SK-N-SH (cell line): ENCODE measurements at regions not wholly inside any gene's neighbourhood (a gene's known extent, or its start where the extent isn't known, plus 50 kb on each side); places are given as distances from the start of the nearest gene placed in this dataset.

Source experiments
- CTCF ChIA-PET: fragments of 300-600, 350-600 bp; formaldehyde crosslinking; extraction: SDS; loops from one replicate; lab custom pipeline; 2021; lab: Yijun Ruan, JAX
- POLR2A ChIA-PET: fragments of 350-600 bp; sonication (Branson Sonifier 250); formaldehyde crosslinking; extraction: SDS; loops from one replicate; lab custom pipeline; 2020; ENCODE audit warnings: antibody characterized with exemption, inconsistent platforms; lab: Yijun Ruan, JAX
- DNase-seq: peaks from one replicate; pipeline ENCODE4 v3.0.0; 2012
- H2AFZ ChIP-seq: fragments of 200-600 bp; sonication (generic); 2 replicates; pipeline ENCODE4 v1.8.1; 2016; ENCODE audit warnings: antibody characterized with exemption, mild to moderate bottlenecking, low read depth
- H3F3A ChIP-seq: fragments of 200-600 bp; sonication (generic); replicated peaks from 2 replicates; pipeline ENCODE3; 2016; ENCODE audit warnings: antibody characterized with exemption, mild to moderate bottlenecking; ENCODE audit not compliant: insufficient read depth
- H3K27ac ChIP-seq, 2 experiments: fragments of 200-500 bp in 1 of 2; fragments of 200-600 bp in 1 of 2; sonication (Bioruptor generic) in 1 of 2; sonication (generic), shearing (Covaris generic) in 1 of 2; 2 replicates each; pipeline versions ENCODE4 v1.5.1 to v1.6.1; 2014 to 2016; ENCODE audit warnings: low read depth in 2 of 2, inconsistent platforms in 1 of 2, low read length in 1 of 2, mild to moderate bottlenecking in 1 of 2, mixed read lengths in 1 of 2
- H3K27me3 ChIP-seq: fragments of 200-600 bp; sonication (generic), shearing (Covaris generic); 2 replicates; pipeline ENCODE4 v1.6.1; 2016; ENCODE audit warnings: mixed run types; ENCODE audit not compliant: insufficient read depth
- H3K36me3 ChIP-seq, 2 experiments: fragments of 200-500 bp in 1 of 2; fragments of 200-600 bp in 1 of 2; sonication (Bioruptor generic) in 1 of 2; sonication (generic) in 1 of 2; replicated peaks in 1 of 2; 2 replicates each; pipeline versions ENCODE3 to v1.5.1; 2014 to 2016; ENCODE audit warnings: low read length in 1 of 2, mild to moderate bottlenecking in 1 of 2; ENCODE audit not compliant: insufficient read depth in 2 of 2, control insufficient read depth in 1 of 2
- H3K4me1 ChIP-seq, 2 experiments: fragments of 200-500 bp in 1 of 2; fragments of 200-600 bp in 1 of 2; sonication (Bioruptor generic) in 1 of 2; sonication (generic), shearing (Covaris generic) in 1 of 2; 2 replicates each; pipeline versions ENCODE4 v1.5.1 to v1.6.1; 2014 to 2016; ENCODE audit warnings: low read depth in 1 of 2, low read length in 1 of 2, mixed run types in 1 of 2; ENCODE audit not compliant: insufficient read depth in 2 of 2, control insufficient read depth in 1 of 2
- H3K4me2 ChIP-seq: fragments of 200-600 bp; sonication (generic), shearing (Covaris generic); 2 replicates; pipeline ENCODE4 v1.6.1; 2017; ENCODE audit warnings: mixed run types
- H3K4me3 ChIP-seq, 2 experiments: fragments of 200-500 bp in 1 of 2; fragments of 200-600 bp in 1 of 2; sonication (Bioruptor generic) in 1 of 2; sonication (generic), shearing (Covaris generic) in 1 of 2; 2 replicates each; pipeline versions ENCODE4 v1.5.1 to v1.8.1; 2014 to 2016; ENCODE audit warnings: low read depth in 2 of 2, inconsistent platforms in 1 of 2, low read length in 1 of 2, mild to moderate bottlenecking in 1 of 2, mixed read lengths in 1 of 2, moderate library complexity in 1 of 2
- H3K79me2 ChIP-seq: fragments of 200-600 bp; sonication (generic); 2 replicates; pipeline ENCODE4 v1.8.1; 2017; ENCODE audit warnings: mild to moderate bottlenecking; ENCODE audit not compliant: insufficient read depth
- H3K9ac ChIP-seq: fragments of 200-600 bp; sonication (generic); 2 replicates; pipeline ENCODE4 v1.6.1; 2017; ENCODE audit warnings: mixed run types
- H3K9me2 ChIP-seq: fragments of 200-600 bp; sonication (generic); 2 replicates; pipeline ENCODE4 v1.6.1; 2017; ENCODE audit warnings: mixed run types
- H3K9me3 ChIP-seq: fragments of 200-600 bp; sonication (generic); 2 replicates; pipeline ENCODE4 v1.6.1; 2017; ENCODE audit warnings: mixed run types, mild to moderate bottlenecking, moderate library complexity
- H4K20me1 ChIP-seq: fragments of 200-600 bp; sonication (generic); 2 replicates; pipeline ENCODE4 v1.6.1; 2017; ENCODE audit warnings: mild to moderate bottlenecking, mixed run types; ENCODE audit not compliant: insufficient read depth
- FOXM1 ChIP-seq: IDR thresholded peaks from 2 replicates; pipeline ENCODE4 v1.4.0; 2012; ENCODE audit warnings: low read depth, mild to moderate bottlenecking
- GABPA ChIP-seq: IDR thresholded peaks from 2 replicates; pipeline ENCODE4 v1.4.0; 2012; ENCODE audit warnings: low read depth, mild to moderate bottlenecking
- IRF3 ChIP-seq: fragments of 150-350 bp; IDR thresholded peaks from 2 replicates; pipeline ENCODE4 v1.6.1; 2016; ENCODE audit warnings: mild to moderate bottlenecking, low read depth, low read length
- MAX ChIP-seq: IDR thresholded peaks from 2 replicates; pipeline ENCODE4 v1.4.0; 2012; ENCODE audit warnings: low read depth
- NFIC ChIP-seq: IDR thresholded peaks from 2 replicates; pipeline ENCODE4 v1.4.0; 2012; ENCODE audit warnings: borderline replicate concordance
- NRF1 ChIP-seq: IDR thresholded peaks from 2 replicates; pipeline ENCODE4 v1.6.1; 2012; ENCODE audit warnings: low read depth, mild to moderate bottlenecking, low read length
- RAD21 ChIP-seq: IDR thresholded peaks from 2 replicates; pipeline ENCODE4 v1.6.1; 2012; ENCODE audit warnings: mild to moderate bottlenecking, low read length
- RXRA ChIP-seq: IDR thresholded peaks from 2 replicates; pipeline ENCODE4 v1.4.0; 2012; ENCODE audit warnings: low read depth, mild to moderate bottlenecking, borderline replicate concordance
- TAF1 ChIP-seq: IDR thresholded peaks from 2 replicates; pipeline ENCODE4 v1.6.1; 2012; ENCODE audit warnings: low read depth, mild to moderate bottlenecking, low read length, moderate library complexity, borderline replicate concordance
- TCF12 ChIP-seq: IDR thresholded peaks from 2 replicates; pipeline ENCODE4 v1.4.0; 2012
- USF1 ChIP-seq: IDR thresholded peaks from 2 replicates; pipeline ENCODE4 v1.4.0; 2012; ENCODE audit warnings: low read depth, borderline replicate concordance
- YY1 ChIP-seq: IDR thresholded peaks from 2 replicates; pipeline ENCODE4 v1.4.0; 2012; ENCODE audit warnings: low read depth, mild to moderate bottlenecking
- whole genome bisulfite sequencing: methylation state at CpG from one replicate; pipeline ENCODE4 v1.1.6; 2017; ENCODE audit warnings: low lambda C conversion rate; 5-methylcytosine and 5-hydroxymethylcytosine counted together

GRCh38 chr10:60626037-60626436 lies 152.2 kb upstream of the CDK1 start:
- H4K20me1 ChIP-seq = no peaks in the 10 kb centered on the region
- H3K9me3 ChIP-seq = no peaks in the 10 kb centered on the region
- no peaks in the 10 kb centered on the region; a peak in 1 of 4 replicates for H3K4me1 ChIP-seq
- H3K27me3 ChIP-seq = no peaks in the 10 kb centered on the region
- H3K4me3 ChIP-seq = no peak overlapping the region
- POLR2A ChIA-PET = no interaction called here
- H3K4me2 ChIP-seq = no peak overlapping the region
- CTCF ChIA-PET = interaction anchor here (0.8 to 1.2 kb wide), 2 partner anchors 20 to 28 kb away, joined by 3 read pairs; no protein-coding TSS in a partner anchor
- H3K9ac ChIP-seq = no peak overlapping the region
- H2AFZ ChIP-seq = no peak overlapping the region
- WGBS = 100% methylated on average over 1 of the region's 1 CpG
- no peak for DNase-seq
- no peaks in the 10 kb centered on the region for H3K79me2 ChIP-seq
- no peaks in the 10 kb centered on the region for H3K36me3 ChIP-seq
- no peak overlapping the region for H3K27ac ChIP-seq
- TF ChIP-seq IRF3 = no peak
- no peak for TF ChIP-seq RAD21
- TF ChIP-seq USF1 = no peak
- no peaks in the 10 kb centered on the region for H3F3A ChIP-seq
- H3K9me2 ChIP-seq = no peaks in the 10 kb centered on the region

- H3F3A ChIP-seq = no peaks in the 10 kb centered on the region
- ChIA-PET POLR2A (no interaction called here), CTCF (no interaction called here)
- H4K20me1 ChIP-seq = no peaks in the 10 kb centered on the region
- no peak overlapping the region for H3K27ac ChIP-seq
- no peak overlapping the region for H3K4me2 ChIP-seq
- H3K9me2 ChIP-seq = no peaks in the 10 kb centered on the region
- H3K36me3 ChIP-seq = no peaks in the 10 kb centered on the region
- WGBS = 86% methylated on average over 1 of the region's 1 CpG
- H3K9me3 ChIP-seq = no peaks in the 10 kb centered on the region
- no peak overlapping the region for H3K9ac ChIP-seq
- no peaks in the 10 kb centered on the region for H3K27me3 ChIP-seq
- DNase-seq = no peak
- no peak overlapping the region for H3K4me3 ChIP-seq
- no peaks in the 10 kb centered on the region for H3K79me2 ChIP-seq
- TF ChIP-seq TAF1 (no peak), NRF1 (no peak), TCF12 (no peak), FOXM1 (no peak), GABPA (no peak), MAX (no peak), RXRA (no peak), NFIC (no peak), USF1 (no peak), YY1 (no peak), RAD21 (no peak)
- H3K4me1 ChIP-seq = no peaks in the 10 kb centered on the region
- H2AFZ ChIP-seq = no peak overlapping the region
Measured at GRCh38 chr10:60623627-60624026, 154.7 kb upstream of the CDK1 start.
